SK-N-SH (cell line): ENCODE measurements at regions not wholly inside any gene's neighbourhood (a gene's known extent, or its start where the extent isn't known, plus 50 kb on each side); places are given as distances from the start of the nearest gene placed in this dataset.

Experiments
- CTCF ChIA-PET: fragments of 300-600, 350-600 bp; formaldehyde crosslinking; extraction: SDS; loops from one replicate; lab custom pipeline; 2021; lab: Yijun Ruan, JAX
- POLR2A ChIA-PET: fragments of 350-600 bp; sonication (Branson Sonifier 250); formaldehyde crosslinking; extraction: SDS; loops from one replicate; lab custom pipeline; 2020; ENCODE audit warnings: antibody characterized with exemption, inconsistent platforms; lab: Yijun Ruan, JAX
- DNase-seq: peaks from one replicate; pipeline ENCODE4 v3.0.0; 2012
- H2AFZ ChIP-seq: fragments of 200-600 bp; sonication (generic); 2 replicates; pipeline ENCODE4 v1.8.1; 2016; ENCODE audit warnings: antibody characterized with exemption, mild to moderate bottlenecking, low read depth
- H3F3A ChIP-seq: fragments of 200-600 bp; sonication (generic); replicated peaks from 2 replicates; pipeline ENCODE3; 2016; ENCODE audit warnings: antibody characterized with exemption, mild to moderate bottlenecking; ENCODE audit not compliant: insufficient read depth
- H3K27ac ChIP-seq, 2 experiments: fragments of 200-500 bp in 1 of 2; fragments of 200-600 bp in 1 of 2; sonication (Bioruptor generic) in 1 of 2; sonication (generic), shearing (Covaris generic) in 1 of 2; 2 replicates each; pipeline versions ENCODE4 v1.5.1 to v1.6.1; 2014 to 2016; ENCODE audit warnings: low read depth in 2 of 2, inconsistent platforms in 1 of 2, low read length in 1 of 2, mild to moderate bottlenecking in 1 of 2, mixed read lengths in 1 of 2
- H3K27me3 ChIP-seq: fragments of 200-600 bp; sonication (generic), shearing (Covaris generic); 2 replicates; pipeline ENCODE4 v1.6.1; 2016; ENCODE audit warnings: mixed run types; ENCODE audit not compliant: insufficient read depth
- H3K36me3 ChIP-seq, 2 experiments: fragments of 200-500 bp in 1 of 2; fragments of 200-600 bp in 1 of 2; sonication (Bioruptor generic) in 1 of 2; sonication (generic) in 1 of 2; replicated peaks in 1 of 2; 2 replicates each; pipeline versions ENCODE3 to v1.5.1; 2014 to 2016; ENCODE audit warnings: low read length in 1 of 2, mild to moderate bottlenecking in 1 of 2; ENCODE audit not compliant: insufficient read depth in 2 of 2, control insufficient read depth in 1 of 2
- H3K4me1 ChIP-seq, 2 experiments: fragments of 200-500 bp in 1 of 2; fragments of 200-600 bp in 1 of 2; sonication (Bioruptor generic) in 1 of 2; sonication (generic), shearing (Covaris generic) in 1 of 2; 2 replicates each; pipeline versions ENCODE4 v1.5.1 to v1.6.1; 2014 to 2016; ENCODE audit warnings: low read depth in 1 of 2, low read length in 1 of 2, mixed run types in 1 of 2; ENCODE audit not compliant: insufficient read depth in 2 of 2, control insufficient read depth in 1 of 2
- H3K4me2 ChIP-seq: fragments of 200-600 bp; sonication (generic), shearing (Covaris generic); 2 replicates; pipeline ENCODE4 v1.6.1; 2017; ENCODE audit warnings: mixed run types
- H3K4me3 ChIP-seq, 2 experiments: fragments of 200-500 bp in 1 of 2; fragments of 200-600 bp in 1 of 2; sonication (Bioruptor generic) in 1 of 2; sonication (generic), shearing (Covaris generic) in 1 of 2; 2 replicates each; pipeline versions ENCODE4 v1.5.1 to v1.8.1; 2014 to 2016; ENCODE audit warnings: low read depth in 2 of 2, inconsistent platforms in 1 of 2, low read length in 1 of 2, mild to moderate bottlenecking in 1 of 2, mixed read lengths in 1 of 2, moderate library complexity in 1 of 2
- H3K79me2 ChIP-seq: fragments of 200-600 bp; sonication (generic); 2 replicates; pipeline ENCODE4 v1.8.1; 2017; ENCODE audit warnings: mild to moderate bottlenecking; ENCODE audit not compliant: insufficient read depth
- H3K9ac ChIP-seq: fragments of 200-600 bp; sonication (generic); 2 replicates; pipeline ENCODE4 v1.6.1; 2017; ENCODE audit warnings: mixed run types
- H3K9me2 ChIP-seq: fragments of 200-600 bp; sonication (generic); 2 replicates; pipeline ENCODE4 v1.6.1; 2017; ENCODE audit warnings: mixed run types
- H3K9me3 ChIP-seq: fragments of 200-600 bp; sonication (generic); 2 replicates; pipeline ENCODE4 v1.6.1; 2017; ENCODE audit warnings: mixed run types, mild to moderate bottlenecking, moderate library complexity
- H4K20me1 ChIP-seq: fragments of 200-600 bp; sonication (generic); 2 replicates; pipeline ENCODE4 v1.6.1; 2017; ENCODE audit warnings: mild to moderate bottlenecking, mixed run types; ENCODE audit not compliant: insufficient read depth
- ELF1 ChIP-seq: IDR thresholded peaks from 2 replicates; pipeline ENCODE4 v1.4.0; 2012
- EP300 ChIP-seq, 2 experiments: IDR thresholded peaks; 2 replicates each; pipeline versions ENCODE4 v1.4.0 to v1.6.1; 2012; ENCODE audit warnings: borderline replicate concordance in 1 of 2, low read depth in 1 of 2, low read length in 1 of 2
- FOSL2 ChIP-seq: IDR thresholded peaks from 2 replicates; pipeline ENCODE4 v1.4.0; 2012; ENCODE audit warnings: low read depth, mild to moderate bottlenecking, moderate library complexity, borderline replicate concordance
- FOXM1 ChIP-seq: IDR thresholded peaks from 2 replicates; pipeline ENCODE4 v1.4.0; 2012; ENCODE audit warnings: low read depth, mild to moderate bottlenecking
- GABPA ChIP-seq: IDR thresholded peaks from 2 replicates; pipeline ENCODE4 v1.4.0; 2012; ENCODE audit warnings: low read depth, mild to moderate bottlenecking
- GATA2 ChIP-seq: sonication (generic); formaldehyde crosslinking; IDR thresholded peaks from 2 replicates; pipeline ENCODE4 v1.5.0; 2020; ENCODE audit warnings: mild to moderate bottlenecking, missing genetic modification reagents
- JUND ChIP-seq: IDR thresholded peaks from 2 replicates; pipeline ENCODE4 v1.4.0; 2012
- MEF2A ChIP-seq: IDR thresholded peaks from 2 replicates; pipeline ENCODE4 v1.4.0; 2012; ENCODE audit warnings: low read depth, borderline replicate concordance
- NFIC ChIP-seq: IDR thresholded peaks from 2 replicates; pipeline ENCODE4 v1.4.0; 2012; ENCODE audit warnings: borderline replicate concordance
- NRF1 ChIP-seq: IDR thresholded peaks from 2 replicates; pipeline ENCODE4 v1.6.1; 2012; ENCODE audit warnings: low read depth, mild to moderate bottlenecking, low read length
- POLR2AphosphoS5 ChIP-seq: IDR thresholded peaks from 2 replicates; pipeline ENCODE4 v1.6.1; 2012; ENCODE audit warnings: low read depth, low read length
- RCOR1 ChIP-seq: fragments of 150-350 bp; IDR thresholded peaks from 2 replicates; pipeline ENCODE4 v1.6.1; 2017; ENCODE audit warnings: antibody characterized with exemption, low read length
- RXRA ChIP-seq: IDR thresholded peaks from 2 replicates; pipeline ENCODE4 v1.4.0; 2012; ENCODE audit warnings: low read depth, mild to moderate bottlenecking, borderline replicate concordance
- SMC3 ChIP-seq: IDR thresholded peaks from 2 replicates; pipeline ENCODE4 v1.6.1; 2012; ENCODE audit warnings: low read depth, low read length, improper control_type of control experiment
- TCF12 ChIP-seq: IDR thresholded peaks from 2 replicates; pipeline ENCODE4 v1.4.0; 2012
- TEAD4 ChIP-seq: IDR thresholded peaks from 2 replicates; pipeline ENCODE4 v1.4.0; 2012; ENCODE audit warnings: mild to moderate bottlenecking, borderline replicate concordance; ENCODE audit not compliant: insufficient read depth
- whole genome bisulfite sequencing: methylation state at CpG from one replicate; pipeline ENCODE4 v1.1.6; 2017; ENCODE audit warnings: low lambda C conversion rate; 5-methylcytosine and 5-hydroxymethylcytosine counted together
- TF ChIP-seq, protein P1 (sequence below): IDR thresholded peaks from 2 replicates; pipeline ENCODE4; 2012
- TF ChIP-seq, protein P2 (sequence below): fragments of 200-600 bp; sonication (generic); IDR thresholded peaks from 2 replicates; pipeline ENCODE4 v1.6.1; 2017; ENCODE audit warnings: antibody characterized with exemption, mild to moderate bottlenecking, moderate library complexity
- TF ChIP-seq, protein P3 (sequence below): fragments of 150-350 bp; IDR thresholded peaks from 2 replicates; pipeline ENCODE4 v1.6.1; 2017; ENCODE audit warnings: antibody characterized with exemption, low read length, low read depth, borderline replicate concordance

DNA sequence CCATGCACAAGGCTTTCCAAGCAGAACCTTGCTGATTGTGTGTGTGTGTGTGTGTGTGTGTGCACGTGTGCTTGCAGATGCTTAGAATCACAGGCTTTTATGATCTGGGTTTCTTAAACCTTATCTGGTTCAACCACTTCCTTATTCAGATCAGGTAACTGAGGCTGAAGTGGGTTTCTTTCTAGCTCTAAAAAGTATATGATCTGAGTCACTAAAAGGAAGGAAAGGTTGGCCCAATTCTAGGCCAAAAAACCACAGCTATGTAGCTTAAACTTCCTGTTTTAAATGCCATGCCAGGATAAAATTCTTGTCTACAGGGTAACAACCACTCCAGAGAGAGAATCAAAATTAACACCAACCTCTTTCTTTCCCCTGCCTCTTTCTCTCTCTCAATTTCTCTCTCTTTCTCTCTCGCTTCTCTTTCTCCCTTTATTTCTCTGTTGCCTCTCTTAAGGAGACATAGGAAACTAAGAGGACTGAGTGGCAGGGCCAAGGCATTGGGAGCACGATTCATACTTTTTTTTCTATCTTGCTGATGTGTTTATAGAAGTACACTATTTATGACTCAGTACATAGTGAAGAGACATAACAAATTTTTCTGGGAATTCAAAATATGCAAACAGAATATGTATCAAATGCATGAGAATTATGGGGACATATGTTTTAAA, 140.3 kb downstream of the TRIB2 start:
- H2AFZ ChIP-seq, result peak overlapping the region; percentile 39; the same call in 1 of the 2 replicates
- peaks cover 5% of the 10 kb centered on the region; the same call in 1 of the 2 replicates for H3K9me3 ChIP-seq
- H3K36me3 ChIP-seq, result no peaks in the 10 kb centered on the region
- H3K9ac ChIP-seq, result peak overlapping the region; percentile 45; the same call in 1 of the 2 replicates
- peak overlapping the region; percentile 80 to 87; a peak in 3 of 4 replicates for H3K27ac ChIP-seq
- no peak overlapping the region for H3K4me3 ChIP-seq
- no peak for DNase-seq
- no peaks in the 10 kb centered on the region for H3K9me2 ChIP-seq
- 33% methylated on average over 3 of the region's 3 CpGs for WGBS
- no peaks in the 10 kb centered on the region for H4K20me1 ChIP-seq
- TF ChIP-seq SMC3 (no peak), TCF12 (peak; percentile 70), ELF1 (peak; percentile 37; the same call in 1 of the 2 replicates), EP300 (IDR thresholded peaks at IDR 0.05; ENCODE audit: borderline replicate concordance in 1 of 2, low read depth in 1 of 2, low read length in 1 of 2) (peak in 1 of 2 experiments; percentile 68; a peak in 1 of 4 replicates), MEF2A (no peak; the same call in 1 of the 2 replicates), FOSL2 (peak; percentile 75), GATA2 (CRISPR knock-in tag) (no peak), RCOR1 (no peak), JUND (peak; percentile 62), TEAD4 (peak; percentile 65), NFIC (peak; percentile 80; the same call in 1 of the 2 replicates), NRF1 (no peak), FOXM1 (0 out of 2 replicates have a peak, but pooled peaks have one; percentile 58), POLR2AphosphoS5 (peak; percentile 54; the same call in 1 of the 2 replicates), GABPA (peak; percentile 13; the same call in 1 of the 2 replicates), RXRA (peak; percentile 28; the same call in 1 of the 2 replicates)
- TF ChIP-seq, protein P1, sequence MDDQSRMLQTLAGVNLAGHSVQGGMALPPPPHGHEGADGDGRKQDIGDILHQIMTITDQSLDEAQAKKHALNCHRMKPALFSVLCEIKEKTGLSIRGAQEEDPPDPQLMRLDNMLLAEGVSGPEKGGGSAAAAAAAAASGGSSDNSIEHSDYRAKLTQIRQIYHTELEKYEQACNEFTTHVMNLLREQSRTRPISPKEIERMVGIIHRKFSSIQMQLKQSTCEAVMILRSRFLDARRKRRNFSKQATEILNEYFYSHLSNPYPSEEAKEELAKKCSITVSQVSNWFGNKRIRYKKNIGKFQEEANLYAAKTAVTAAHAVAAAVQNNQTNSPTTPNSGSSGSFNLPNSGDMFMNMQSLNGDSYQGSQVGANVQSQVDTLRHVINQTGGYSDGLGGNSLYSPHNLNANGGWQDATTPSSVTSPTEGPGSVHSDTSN, result peak; percentile 14; the same call in 1 of the 2 replicates
- TF ChIP-seq, protein P2, sequence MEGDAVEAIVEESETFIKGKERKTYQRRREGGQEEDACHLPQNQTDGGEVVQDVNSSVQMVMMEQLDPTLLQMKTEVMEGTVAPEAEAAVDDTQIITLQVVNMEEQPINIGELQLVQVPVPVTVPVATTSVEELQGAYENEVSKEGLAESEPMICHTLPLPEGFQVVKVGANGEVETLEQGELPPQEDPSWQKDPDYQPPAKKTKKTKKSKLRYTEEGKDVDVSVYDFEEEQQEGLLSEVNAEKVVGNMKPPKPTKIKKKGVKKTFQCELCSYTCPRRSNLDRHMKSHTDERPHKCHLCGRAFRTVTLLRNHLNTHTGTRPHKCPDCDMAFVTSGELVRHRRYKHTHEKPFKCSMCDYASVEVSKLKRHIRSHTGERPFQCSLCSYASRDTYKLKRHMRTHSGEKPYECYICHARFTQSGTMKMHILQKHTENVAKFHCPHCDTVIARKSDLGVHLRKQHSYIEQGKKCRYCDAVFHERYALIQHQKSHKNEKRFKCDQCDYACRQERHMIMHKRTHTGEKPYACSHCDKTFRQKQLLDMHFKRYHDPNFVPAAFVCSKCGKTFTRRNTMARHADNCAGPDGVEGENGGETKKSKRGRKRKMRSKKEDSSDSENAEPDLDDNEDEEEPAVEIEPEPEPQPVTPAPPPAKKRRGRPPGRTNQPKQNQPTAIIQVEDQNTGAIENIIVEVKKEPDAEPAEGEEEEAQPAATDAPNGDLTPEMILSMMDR, result no peak
- TF ChIP-seq, protein P3, sequence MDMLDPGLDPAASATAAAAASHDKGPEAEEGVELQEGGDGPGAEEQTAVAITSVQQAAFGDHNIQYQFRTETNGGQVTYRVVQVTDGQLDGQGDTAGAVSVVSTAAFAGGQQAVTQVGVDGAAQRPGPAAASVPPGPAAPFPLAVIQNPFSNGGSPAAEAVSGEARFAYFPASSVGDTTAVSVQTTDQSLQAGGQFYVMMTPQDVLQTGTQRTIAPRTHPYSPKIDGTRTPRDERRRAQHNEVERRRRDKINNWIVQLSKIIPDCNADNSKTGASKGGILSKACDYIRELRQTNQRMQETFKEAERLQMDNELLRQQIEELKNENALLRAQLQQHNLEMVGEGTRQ, result no peak
- peak overlapping the region; percentile 32 for H3K4me2 ChIP-seq
- ChIA-PET CTCF (interaction anchor here (1.1 to 1.4 kb wide), 3 partner anchors 9 to 74 kb away, joined by 3 to 6 read pairs (median 3); no protein-coding TSS in a partner anchor), POLR2A (no interaction called here)
- no peaks in the 10 kb centered on the region for H3K27me3 ChIP-seq
- peaks cover 21% of the 10 kb centered on the region for H3F3A ChIP-seq
- peaks cover 0 to 19% of the 10 kb centered on the region in 2 experiments; a peak in 3 of 4 replicates for H3K4me1 ChIP-seq
- no peaks in the 10 kb centered on the region for H3K79me2 ChIP-seq
